Peyer's patch (tissue), 4 donors: ENCODE measurements at regions not wholly inside any gene's neighbourhood (a gene's known extent, or its start where the extent isn't known, plus 50 kb on each side); places are given as distances from the start of the nearest gene placed in this dataset.

Source experiments
- CTCF ChIP-seq, 6 experiments: fragments of 450-650 bp in 4 of 6; fragments of 200-600 bp in 2 of 6; sonication (generic) in 1 of 6; IDR thresholded peaks; one replicate each; pipeline ENCODE4 v1.5.1; 2017 to 2019; ENCODE audit warnings: antibody characterized with exemption in 6 of 6, mild to moderate bottlenecking in 3 of 6, moderate library complexity in 1 of 6
- POLR2A ChIP-seq, 2 donors: fragments of 450-650 bp; IDR thresholded peaks; one replicate each; pipeline ENCODE4 v1.5.1; 2017; ENCODE audit warnings: antibody characterized with exemption in 2 of 2, mild to moderate bottlenecking in 2 of 2, moderate library complexity in 2 of 2

- no peak for TF ChIP-seq POLR2A (IDR thresholded peaks at IDR 0.05)
- no peak for TF ChIP-seq CTCF (IDR thresholded peaks at IDR 0.05)
Measured at GRCh38 chr14:100671386-100671901, 55.2 kb upstream of the DLK1 start.
